C4-2B (cell line): ENCODE measurements at regions not wholly inside any gene's neighbourhood (a gene's known extent, or its start where the extent isn't known, plus 50 kb on each side); places are given as distances from the start of the nearest gene placed in this dataset.

Source experiments
- CTCF ChIP-seq: fragments of 450-650 bp; conservative IDR thresholded peaks from 2 replicates; pipeline ENCODE4 v1.5.1; 2017; ENCODE audit warnings: mild to moderate bottlenecking
- ZFX ChIP-seq: fragments of 450-650 bp; IDR thresholded peaks from 2 replicates; pipeline ENCODE4 v1.6.1; 2017

DNA sequence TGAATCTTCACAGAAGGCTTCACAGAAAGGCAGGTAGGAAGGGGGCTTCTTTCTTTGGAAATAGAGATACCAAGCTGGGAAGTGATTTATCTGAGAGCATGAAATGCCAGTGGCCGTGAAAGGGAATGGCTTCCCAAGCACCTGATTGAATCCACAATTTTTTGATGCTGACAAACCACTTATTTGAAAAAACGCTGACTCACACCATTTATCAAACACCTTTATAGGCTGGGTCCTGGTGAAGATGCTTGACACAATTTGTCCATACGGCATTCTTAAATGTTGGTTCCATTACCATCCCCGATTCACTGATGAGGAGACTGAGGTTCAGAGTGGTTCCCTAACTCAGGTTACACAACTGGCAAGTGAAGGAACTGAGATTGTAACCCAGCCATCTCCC is 64.1 kb upstream of the POMGNT2 start:
- TF ChIP-seq CTCF (no peak), ZFX (no peak)
